ENCODE measurements at regions not wholly inside any gene's neighbourhood (a gene's known extent, or its start where the extent isn't known, plus 50 kb on each side); places are given as distances from the start of the nearest gene placed in this dataset.

DNA sequence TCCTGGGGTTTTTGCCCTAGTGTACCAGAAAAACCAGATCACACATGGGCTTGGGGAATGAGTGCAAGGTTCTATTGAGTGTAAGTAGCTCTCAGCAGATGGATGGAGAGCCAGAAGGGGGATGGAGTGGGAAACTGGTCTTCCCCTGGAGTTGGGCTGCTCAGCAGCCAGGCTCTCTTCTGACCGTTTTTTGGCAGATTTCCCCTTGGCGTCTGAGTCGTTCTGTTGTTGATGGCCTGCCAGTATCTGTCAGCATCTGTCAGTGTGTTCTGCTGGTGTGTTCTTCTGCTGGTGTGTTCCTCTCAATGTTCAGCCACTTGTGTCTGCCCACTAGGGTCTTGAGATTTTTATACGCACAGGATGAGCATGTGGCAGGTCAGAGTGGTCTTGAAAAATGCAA, 633.9 kb upstream of the CPEB2 start:
- no peak for TF ChIP-seq GATA2 (IDR thresholded peaks at IDR 0.05; ENCODE audit: low read depth, low read length)
- TF ChIP-seq GATA3 (IDR thresholded peaks at IDR 0.05; ENCODE audit: low read depth, low read length): no peak

Data from SH-SY5Y (cell line).